ENCODE measurements at regions not wholly inside any gene's neighbourhood (a gene's known extent, or its start where the extent isn't known, plus 50 kb on each side); places are given as distances from the start of the nearest gene placed in this dataset.

GRCh38 chr15:62867844-62868243, 174.7 kb upstream of the TPM1 start:
- TF ChIP-seq, protein P1, sequence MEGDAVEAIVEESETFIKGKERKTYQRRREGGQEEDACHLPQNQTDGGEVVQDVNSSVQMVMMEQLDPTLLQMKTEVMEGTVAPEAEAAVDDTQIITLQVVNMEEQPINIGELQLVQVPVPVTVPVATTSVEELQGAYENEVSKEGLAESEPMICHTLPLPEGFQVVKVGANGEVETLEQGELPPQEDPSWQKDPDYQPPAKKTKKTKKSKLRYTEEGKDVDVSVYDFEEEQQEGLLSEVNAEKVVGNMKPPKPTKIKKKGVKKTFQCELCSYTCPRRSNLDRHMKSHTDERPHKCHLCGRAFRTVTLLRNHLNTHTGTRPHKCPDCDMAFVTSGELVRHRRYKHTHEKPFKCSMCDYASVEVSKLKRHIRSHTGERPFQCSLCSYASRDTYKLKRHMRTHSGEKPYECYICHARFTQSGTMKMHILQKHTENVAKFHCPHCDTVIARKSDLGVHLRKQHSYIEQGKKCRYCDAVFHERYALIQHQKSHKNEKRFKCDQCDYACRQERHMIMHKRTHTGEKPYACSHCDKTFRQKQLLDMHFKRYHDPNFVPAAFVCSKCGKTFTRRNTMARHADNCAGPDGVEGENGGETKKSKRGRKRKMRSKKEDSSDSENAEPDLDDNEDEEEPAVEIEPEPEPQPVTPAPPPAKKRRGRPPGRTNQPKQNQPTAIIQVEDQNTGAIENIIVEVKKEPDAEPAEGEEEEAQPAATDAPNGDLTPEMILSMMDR (IDR thresholded peaks at IDR 0.05; ENCODE audit: low read depth, low read length, missing input control), result no peak
- TF ChIP-seq ZBTB33 (IDR thresholded peaks at IDR 0.05), result no peak
- no peak for TF ChIP-seq GABPA (IDR thresholded peaks at IDR 0.05 in 1 of 2, conservative IDR thresholded peaks at IDR 0.05 in 1 of 2)
- TF ChIP-seq EGR1 (IDR thresholded peaks at IDR 0.05; ENCODE audit: low read depth in 2 of 2), result no peak
- no peak for TF ChIP-seq TAF1 (conservative IDR thresholded peaks at IDR 0.05)
- TF ChIP-seq FOXA2 (IDR thresholded peaks at IDR 0.05), result no peak
- TF ChIP-seq YY1 (IDR thresholded peaks at IDR 0.05), result no peak
- TF ChIP-seq JUND (IDR thresholded peaks at IDR 0.05), result no peak
- TF ChIP-seq SP1 (IDR thresholded peaks at IDR 0.05), result no peak
- no peak for TF ChIP-seq RAD21 (IDR thresholded peaks at IDR 0.05)

Data from liver (tissue), 3 donors.